Astrocyte (in vitro differentiated cells and primary cell): ENCODE measurements at regions not wholly inside any gene's neighbourhood (a gene's known extent, or its start where the extent isn't known, plus 50 kb on each side); places are given as distances from the start of the nearest gene placed in this dataset.

Source experiments
- CTCF ChIP-seq: IDR thresholded peaks from 2 replicates; pipeline ENCODE4 v1.5.1; 2011; ENCODE audit warnings: low read depth, mild to moderate bottlenecking, inconsistent platforms, low read length, moderate library complexity; ENCODE audit not compliant: insufficient read depth
- EZH2 ChIP-seq: IDR thresholded peaks from 2 replicates; pipeline ENCODE4 v1.6.1; 2012; ENCODE audit warnings: mild to moderate bottlenecking, low read length, inconsistent platforms; ENCODE audit not compliant: insufficient read depth

DNA sequence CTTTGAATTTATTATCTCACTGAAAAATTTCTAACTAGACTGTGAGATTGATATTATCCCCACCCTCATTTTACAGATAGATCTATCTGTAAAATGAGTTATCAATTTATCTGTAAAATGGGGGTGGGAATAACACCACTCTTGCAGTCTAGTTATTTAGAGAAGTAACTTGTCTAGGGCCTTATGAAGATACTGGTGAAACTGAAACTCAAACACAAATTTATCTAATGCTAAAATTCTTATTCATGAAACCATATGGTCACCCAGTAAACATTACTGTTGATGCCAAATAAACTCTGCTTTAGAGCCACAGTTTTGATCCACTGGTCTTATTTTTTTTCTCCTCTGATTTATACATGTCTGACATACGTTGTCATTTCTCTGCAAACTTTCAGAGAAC lies 52.1 kb upstream of the SMIM36 start:
- TF ChIP-seq CTCF: no peak
- TF ChIP-seq EZH2: no peak
